ENCODE measurements at regions not wholly inside any gene's neighbourhood (a gene's known extent, or its start where the extent isn't known, plus 50 kb on each side); places are given as distances from the start of the nearest gene placed in this dataset.

GRCh38 chr11:120001178-120002090, 136.5 kb downstream of the TRIM29 start:
- Histone ChIP-seq H3K27me3 (no peaks in the 10 kb centered on the region; the same call in 1 of the 2 replicates), H3K36me3 (no peaks in the 10 kb centered on the region), H3K4me3 (no peak overlapping the region), H3K9me3 (no peaks in the 10 kb centered on the region; the same call in 1 of the 2 replicates)
- no peak for DNase-seq

- no peak for DNase-seq
- H3K9me3 ChIP-seq: no peaks in the 10 kb centered on the region
Observed at GRCh38 chr11:119999220-119999619, 138.7 kb downstream of the TRIM29 start.

DNA sequence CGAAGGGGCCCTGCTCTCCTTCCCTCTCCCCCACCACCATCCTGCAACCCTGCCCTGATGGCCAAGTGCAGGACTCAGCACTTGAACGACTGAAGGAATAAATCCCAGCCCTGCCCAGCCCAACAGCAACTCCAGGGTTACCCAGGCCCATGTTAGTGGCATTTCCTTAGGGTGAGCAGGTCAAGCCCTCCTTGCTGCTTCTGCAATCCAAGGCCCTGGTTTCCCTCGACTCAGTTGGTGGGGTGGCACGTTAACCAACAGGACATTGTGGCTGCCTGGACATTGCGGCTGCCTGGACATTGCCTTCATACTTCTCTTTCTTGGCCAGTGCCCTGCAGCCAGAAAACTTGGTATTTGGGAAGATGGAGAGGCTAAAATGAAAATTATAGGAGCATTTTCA, 141.4 kb downstream of the TRIM29 start:
- Histone ChIP-seq H3K4me3 (no peak overlapping the region), H3K27me3 (no peaks in the 10 kb centered on the region), H3K36me3 (no peaks in the 10 kb centered on the region), H3K9me3 (no peaks in the 10 kb centered on the region)
- DNase-seq: no peak

More at GRCh38 chr11:119999220-119999619, 138.7 kb downstream of the TRIM29 start:
- no peaks in the 10 kb centered on the region; the same call in 1 of the 2 replicates for H3K27me3 ChIP-seq
- H3K4me3 ChIP-seq: no peak overlapping the region
- no peaks in the 10 kb centered on the region for H3K36me3 ChIP-seq

DNA sequence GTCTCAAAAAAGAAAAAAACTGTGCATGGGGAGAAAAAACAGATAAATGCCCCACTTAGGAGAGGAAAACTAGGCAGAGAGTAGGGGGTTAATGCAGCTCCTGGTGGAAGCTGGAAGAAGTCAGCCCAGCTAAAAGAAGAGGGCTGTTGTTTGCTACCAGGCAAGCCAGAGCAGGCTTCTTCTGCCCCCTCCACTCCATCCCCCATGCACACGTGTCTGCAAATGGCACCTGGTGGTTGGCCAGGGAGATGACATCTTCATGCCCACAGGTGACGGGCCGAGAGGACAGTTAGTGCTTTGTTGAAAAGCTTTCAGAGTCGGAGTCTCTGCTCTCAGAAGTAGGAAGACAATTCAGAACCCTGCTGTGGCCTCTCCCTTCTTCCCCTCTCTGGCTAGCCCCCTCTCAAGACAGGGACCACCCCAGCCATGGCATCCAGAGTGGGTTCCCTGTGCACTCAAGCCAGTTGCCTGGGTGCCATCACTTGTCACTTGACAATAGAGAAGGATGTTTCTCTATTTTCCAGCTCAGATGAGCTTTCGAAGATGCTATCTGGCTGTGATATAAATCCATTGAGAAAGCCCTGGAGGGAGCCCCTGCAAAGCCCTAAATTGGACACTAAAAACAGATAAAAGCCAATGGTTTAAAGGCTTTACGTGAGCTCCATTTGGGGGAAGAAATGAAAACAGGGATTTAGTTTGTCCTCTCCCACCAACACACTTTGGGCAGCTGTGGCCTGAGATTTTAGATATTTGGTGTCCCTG, 142.0 kb downstream of the TRIM29 start:
- Histone ChIP-seq H3K27me3 (no peaks in the 10 kb centered on the region), H3K36me3 (no peaks in the 10 kb centered on the region), H3K9me3 (no peaks in the 10 kb centered on the region), H3K4me3 (no peak overlapping the region)
- DNase-seq: no peak

GRCh38 chr11:119993722-119994121, 144.2 kb downstream of the TRIM29 start:
- no peaks in the 10 kb centered on the region for H3K9me3 ChIP-seq
- H3K4me3 ChIP-seq: no peak overlapping the region
- DNase-seq: no peak
- H3K27me3 ChIP-seq: no peaks in the 10 kb centered on the region
- H3K36me3 ChIP-seq: no peaks in the 10 kb centered on the region

DNA sequence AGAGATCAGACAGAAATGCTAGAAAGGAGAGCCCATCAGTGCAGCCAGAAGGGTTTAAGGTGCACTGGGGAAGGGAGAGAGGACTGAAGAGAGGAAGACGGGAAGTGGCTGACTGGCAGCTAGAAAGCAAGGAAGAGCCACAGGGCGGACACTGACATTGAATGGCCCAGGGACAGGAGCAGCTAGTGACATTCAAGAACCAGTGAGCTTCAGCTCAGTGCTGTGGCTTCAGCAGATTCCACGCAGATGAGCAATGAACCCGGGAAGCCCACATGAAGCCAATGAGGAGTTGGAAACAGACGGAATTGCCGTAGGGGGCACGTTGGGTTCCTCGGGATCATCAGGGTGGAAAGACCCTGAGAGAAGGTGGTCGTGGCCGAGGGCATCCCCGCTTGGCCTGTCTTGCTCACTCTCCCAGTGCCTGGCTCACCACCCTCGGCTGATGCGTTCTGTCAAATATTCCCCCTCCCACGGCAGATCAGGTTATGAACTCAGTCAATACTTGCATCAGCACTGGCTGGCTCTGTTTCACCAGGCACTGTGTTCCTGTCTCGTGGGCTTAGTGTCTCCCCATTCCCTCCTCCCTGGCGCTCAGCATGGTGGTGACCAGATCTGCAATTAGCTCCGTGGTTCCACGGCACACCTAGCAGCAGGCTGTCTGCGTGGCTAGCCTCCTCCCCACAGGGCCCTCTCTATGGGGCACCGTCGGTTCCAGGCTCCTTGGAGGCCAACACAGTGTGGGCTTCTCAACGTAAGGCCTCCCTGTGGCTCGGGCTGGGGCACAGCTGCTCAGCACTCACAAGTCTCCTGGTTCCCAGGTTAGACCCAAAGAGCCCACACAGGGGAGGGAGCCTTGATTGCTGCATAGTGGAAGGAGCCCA, 145.5 kb downstream of the TRIM29 start:
- Histone ChIP-seq H3K9me3 (no peaks in the 10 kb centered on the region), H3K36me3 (no peaks in the 10 kb centered on the region), H3K27me3 (no peaks in the 10 kb centered on the region), H3K4me3 (no peak overlapping the region)
- DNase-seq: no peak

DNA sequence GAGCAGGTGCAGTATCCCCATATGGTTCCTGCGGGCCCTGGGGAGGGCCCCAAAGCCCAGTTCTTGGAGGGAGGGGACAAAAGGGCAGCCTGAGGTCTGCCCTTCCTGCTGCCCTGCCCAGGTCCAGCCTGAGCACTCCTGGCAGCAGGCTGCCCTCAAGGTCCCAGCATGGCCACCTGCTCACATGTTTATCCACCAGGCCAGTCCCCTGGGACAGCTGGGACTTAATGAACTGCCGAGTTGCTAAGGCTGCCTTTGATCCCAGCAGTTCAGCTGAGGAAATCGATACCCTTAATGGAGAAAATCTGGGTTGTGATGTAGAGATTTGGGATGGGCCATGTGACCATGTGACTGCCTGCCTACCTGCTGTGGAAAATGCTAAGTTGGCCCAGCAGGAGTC, 146.2 kb downstream of the TRIM29 start:
- no peak for DNase-seq
- no peaks in the 10 kb centered on the region for H3K27me3 ChIP-seq
- no peak overlapping the region for H3K4me3 ChIP-seq
- no peaks in the 10 kb centered on the region for H3K9me3 ChIP-seq
- no peaks in the 10 kb centered on the region for H3K36me3 ChIP-seq

GRCh38 chr11:119991022-119991404, 146.9 kb downstream of the TRIM29 start:
- Histone ChIP-seq H3K27me3 (no peaks in the 10 kb centered on the region), H3K36me3 (no peaks in the 10 kb centered on the region), H3K9me3 (no peaks in the 10 kb centered on the region), H3K4me3 (no peak overlapping the region)
- no peak for DNase-seq

GRCh38 chr11:119990309-119991021, 147.4 kb downstream of the TRIM29 start:
- Histone ChIP-seq H3K36me3 (no peaks in the 10 kb centered on the region), H3K27me3 (no peaks in the 10 kb centered on the region), H3K9me3 (no peaks in the 10 kb centered on the region), H3K4me3 (no peak overlapping the region)
- peak; percentile 54 for DNase-seq

- Histone ChIP-seq H3K9me3 (no peaks in the 10 kb centered on the region), H3K36me3 (no peaks in the 10 kb centered on the region), H3K27me3 (no peaks in the 10 kb centered on the region), H3K4me3 (no peak overlapping the region)
- DNase-seq: no peak
Observed at GRCh38 chr11:119989159-119989821, 148.6 kb downstream of the TRIM29 start.

DNA sequence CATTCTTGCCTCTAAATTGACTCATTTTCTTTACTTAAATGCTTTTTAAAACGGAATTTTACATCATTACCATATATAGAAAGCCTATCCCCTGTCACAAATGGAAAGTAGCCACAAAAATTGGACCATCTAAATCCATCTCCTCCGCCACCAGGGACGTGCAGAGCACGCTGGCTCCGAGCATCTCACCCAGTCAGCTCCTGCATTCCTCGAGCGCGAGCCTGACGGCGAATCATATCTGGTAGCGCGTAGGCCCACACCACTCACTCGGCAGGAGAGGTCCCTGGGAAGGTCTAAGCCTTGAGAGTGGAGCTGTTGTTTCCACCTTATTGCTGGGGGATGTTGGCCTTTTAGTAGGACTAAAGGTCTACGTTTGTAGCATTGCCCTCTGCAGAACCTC, 152.4 kb downstream of the TRIM29 start:
- H3K4me3 ChIP-seq: no peak overlapping the region
- DNase-seq: no peak
- no peaks in the 10 kb centered on the region for H3K36me3 ChIP-seq
- no peaks in the 10 kb centered on the region for H3K9me3 ChIP-seq
- no peaks in the 10 kb centered on the region for H3K27me3 ChIP-seq

GRCh38 chr11:119983816-119984215, 154.1 kb downstream of the TRIM29 start:
- no peaks in the 10 kb centered on the region for H3K27me3 ChIP-seq

DNA sequence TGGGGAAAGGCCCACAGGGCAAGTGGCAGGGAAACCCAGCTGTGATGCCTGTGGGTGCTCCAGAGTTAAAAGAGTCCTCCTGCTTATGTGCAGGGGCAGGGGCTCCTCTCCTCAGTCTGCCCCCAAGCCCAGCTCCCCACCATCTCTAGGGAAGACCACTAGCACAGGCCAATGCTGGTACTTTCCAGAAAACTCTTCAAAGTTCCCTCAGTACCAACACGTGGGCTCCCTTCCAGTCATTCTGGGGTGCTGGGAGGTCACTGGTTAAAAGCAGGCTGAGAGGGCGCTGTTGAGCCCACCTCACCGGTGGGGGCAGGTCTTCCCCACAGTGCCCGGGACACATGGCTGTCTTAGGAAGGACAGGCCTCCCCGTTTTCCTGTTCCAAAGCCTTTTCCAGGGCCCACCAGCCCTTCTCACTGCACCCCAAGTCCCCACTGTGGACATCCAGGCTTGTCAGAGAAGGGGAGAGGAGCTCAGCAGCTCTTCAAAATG, 154.6 kb downstream of the TRIM29 start:
- no peak for DNase-seq
- Histone ChIP-seq H3K9me3 (no peaks in the 10 kb centered on the region), H3K36me3 (no peaks in the 10 kb centered on the region), H3K27me3 (no peaks in the 10 kb centered on the region), H3K4me3 (no peak overlapping the region)

More at GRCh38 chr11:119983816-119984215, 154.1 kb downstream of the TRIM29 start:
- DNase-seq: no peak
- H3K36me3 ChIP-seq: no peaks in the 10 kb centered on the region
- no peak overlapping the region for H3K4me3 ChIP-seq
- H3K9me3 ChIP-seq: no peaks in the 10 kb centered on the region

- DNase-seq: peak; percentile 38
- H3K27me3 ChIP-seq: no peaks in the 10 kb centered on the region
- H3K4me3 ChIP-seq: no peak overlapping the region
- no peaks in the 10 kb centered on the region for H3K9me3 ChIP-seq
- no peaks in the 10 kb centered on the region for H3K36me3 ChIP-seq
Observed at GRCh38 chr11:119982517-119983239, 155.2 kb downstream of the TRIM29 start.

DNA sequence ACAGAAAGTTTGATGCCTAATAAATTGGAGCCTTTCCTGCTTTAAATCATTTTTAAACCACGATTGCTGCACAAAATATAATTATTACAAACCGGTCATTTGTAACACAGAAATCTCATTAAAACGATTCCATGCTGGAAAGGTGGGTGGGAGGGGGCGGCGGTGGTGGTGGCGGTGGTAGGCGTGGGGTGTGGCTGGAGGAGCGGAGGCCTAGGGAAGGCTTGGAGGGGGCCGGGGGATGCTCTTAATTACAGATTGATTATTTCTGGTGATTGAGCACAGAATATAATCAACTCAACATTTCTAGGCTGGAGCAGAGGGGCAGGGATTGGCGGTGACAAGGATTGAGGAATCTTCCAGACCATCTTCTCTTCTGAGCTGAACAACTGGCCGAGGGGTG, 157.5 kb downstream of the TRIM29 start:
- Histone ChIP-seq H3K36me3 (no peaks in the 10 kb centered on the region), H3K9me3 (no peaks in the 10 kb centered on the region), H3K4me3 (no peak overlapping the region), H3K27me3 (no peaks in the 10 kb centered on the region)
- DNase-seq: no peak
